ENCODE measurements at regions not wholly inside any gene's neighbourhood (a gene's known extent, or its start where the extent isn't known, plus 50 kb on each side); places are given as distances from the start of the nearest gene placed in this dataset.
"Not testable (repeated sequence)": the region's sequence is repeated elsewhere in the genome, so short reads cannot be mapped to it uniquely, and the experiment has no call there.

DNA sequence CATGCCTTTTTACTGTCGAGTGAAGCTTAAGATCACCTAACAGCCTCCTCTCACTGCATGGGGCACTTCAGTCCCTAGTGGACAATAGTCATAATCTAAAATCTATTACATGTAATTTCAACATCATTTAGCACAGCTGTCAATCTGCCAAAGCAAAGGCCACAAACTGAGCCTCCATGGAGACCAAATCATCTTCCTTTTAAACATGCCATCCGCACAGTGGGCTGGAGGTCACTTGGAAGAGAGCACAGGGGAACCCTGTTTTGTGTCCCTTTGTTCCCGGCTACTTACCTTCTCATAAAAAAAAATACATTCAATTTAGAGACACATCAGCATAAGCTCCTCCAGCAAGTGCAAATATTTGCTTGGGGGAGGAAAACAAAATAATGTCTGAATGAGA, 167.3 kb downstream of the SQOR start:
- no peaks in the 10 kb centered on the region for H3K4me1 ChIP-seq (ENCODE audit: control insufficient read depth, insufficient read depth, low read length)
- H3K36me3 ChIP-seq (ENCODE audit: control insufficient read depth, insufficient read depth, low read length): no peaks in the 10 kb centered on the region
- H3K9me3 ChIP-seq (ENCODE audit: control insufficient read depth, insufficient read depth, low read length): no peaks in the 10 kb centered on the region
- H3K27me3 ChIP-seq (ENCODE audit: control insufficient read depth, insufficient read depth, low read length): no peaks in the 10 kb centered on the region
- H3K4me3 ChIP-seq (ENCODE audit: low read depth, low read length): no peak overlapping the region
- peak in 2 of 6 donors; percentile 14 to 77 for DNase-seq (ENCODE audit: low read depth in 4 of 6, low spot score in 6 of 6)
- WGBS (ENCODE audit: insufficient coverage): 33% methylated on average over 2 of the region's 3 CpGs
- H3K27ac ChIP-seq (ENCODE audit: low read depth, low read length): no peak overlapping the region

DNA sequence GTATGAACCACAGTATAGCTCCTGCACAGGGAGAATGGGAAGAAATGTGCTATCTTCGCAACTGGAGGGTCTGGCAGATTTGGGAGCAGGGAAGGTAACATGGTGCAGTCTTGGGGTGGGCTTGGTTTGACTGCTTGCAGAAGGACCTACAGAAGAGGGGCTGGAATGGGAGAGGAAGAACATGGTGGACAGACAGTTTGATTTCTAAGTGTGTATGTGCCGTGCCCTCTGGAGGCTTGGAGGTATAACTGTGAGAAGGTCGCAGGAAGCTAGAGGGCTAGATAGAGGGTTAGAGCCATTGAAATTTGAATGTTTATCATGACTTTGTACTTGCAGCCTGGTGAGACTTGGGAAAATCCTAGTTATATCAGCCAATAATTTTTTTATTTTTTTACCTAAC, 169.2 kb downstream of the SQOR start:
- 97% methylated on average over 3 of the region's 3 CpGs for WGBS (ENCODE audit: insufficient coverage)

DNA sequence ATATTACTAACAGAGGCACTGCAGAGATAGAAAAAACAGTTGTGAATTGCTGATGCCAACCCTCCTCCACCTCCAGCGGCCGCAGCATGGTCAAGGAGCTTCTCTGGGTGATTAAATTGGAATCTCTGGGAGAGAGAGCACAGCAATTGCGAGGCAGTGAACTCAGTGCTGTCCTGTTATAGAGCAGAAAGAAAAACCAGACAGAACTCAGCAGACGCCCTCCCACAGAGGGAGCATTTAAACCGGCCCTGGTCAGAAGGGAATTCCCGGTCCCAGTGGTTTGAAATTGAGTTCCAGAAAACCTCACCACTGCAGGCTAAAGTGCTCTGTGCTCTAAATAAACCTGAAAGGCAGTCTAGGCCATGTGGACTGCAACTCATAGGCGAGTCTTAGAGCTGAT, 175.4 kb downstream of the SQOR start:
- no peak for DNase-seq (ENCODE audit: low read depth in 4 of 6, low spot score in 6 of 6)
- H3K36me3 ChIP-seq (ENCODE audit: control insufficient read depth, insufficient read depth, low read length): no peaks in the 10 kb centered on the region
- 76% methylated on average over 4 of the region's 7 CpGs for WGBS (ENCODE audit: insufficient coverage)
- no peak overlapping the region for H3K4me3 ChIP-seq (ENCODE audit: low read depth, low read length)
- H3K4me1 ChIP-seq (ENCODE audit: control insufficient read depth, insufficient read depth, low read length): no peaks in the 10 kb centered on the region
- H3K27me3 ChIP-seq (ENCODE audit: control insufficient read depth, insufficient read depth, low read length): no peaks in the 10 kb centered on the region
- no peaks in the 10 kb centered on the region for H3K9me3 ChIP-seq (ENCODE audit: control insufficient read depth, insufficient read depth, low read length)
- no peak overlapping the region for H3K27ac ChIP-seq (ENCODE audit: low read depth, low read length)

More for the DNA sequence above, 169.2 kb downstream of the SQOR start:
- Histone ChIP-seq H3K4me3 (ENCODE audit: low read depth, low read length) (no peak overlapping the region), H3K27ac (ENCODE audit: low read depth, low read length) (no peak overlapping the region), H3K27me3 (ENCODE audit: control insufficient read depth, insufficient read depth, low read length) (no peaks in the 10 kb centered on the region), H3K4me1 (ENCODE audit: control insufficient read depth, insufficient read depth, low read length) (no peaks in the 10 kb centered on the region), H3K9me3 (ENCODE audit: control insufficient read depth, insufficient read depth, low read length) (no peaks in the 10 kb centered on the region), H3K36me3 (ENCODE audit: control insufficient read depth, insufficient read depth, low read length) (no peaks in the 10 kb centered on the region)
- DNase-seq (ENCODE audit: low read depth in 4 of 6, low spot score in 6 of 6): no peak

DNA sequence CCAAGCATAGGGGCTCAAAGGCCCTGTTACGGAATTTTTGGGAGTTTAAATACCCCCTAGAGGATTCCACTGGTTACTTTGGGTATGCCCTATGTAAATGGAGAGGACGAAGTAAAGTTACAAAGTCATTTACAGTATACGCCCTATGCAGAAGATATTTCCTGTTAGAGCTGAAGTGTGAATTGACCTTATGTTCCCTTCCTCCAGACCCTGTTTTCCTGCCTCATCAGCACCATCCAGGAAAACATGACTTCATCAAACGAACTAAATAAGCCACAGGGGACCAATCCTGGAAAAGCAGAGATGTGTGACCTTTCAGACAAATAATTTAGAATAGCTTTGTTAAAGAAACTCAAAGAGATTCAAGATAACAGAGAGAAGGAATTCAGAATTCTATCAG, 177.4 kb downstream of the SQOR start:
- no peaks in the 10 kb centered on the region for H3K4me1 ChIP-seq (ENCODE audit: control insufficient read depth, insufficient read depth, low read length)
- H3K4me3 ChIP-seq (ENCODE audit: low read depth, low read length): no peak overlapping the region
- H3K9me3 ChIP-seq (ENCODE audit: control insufficient read depth, insufficient read depth, low read length): no peaks in the 10 kb centered on the region
- WGBS (ENCODE audit: insufficient coverage): no CpG with 5 or more reads among the region's 4 CpGs
- no peak overlapping the region for H3K27ac ChIP-seq (ENCODE audit: low read depth, low read length)
- no peaks in the 10 kb centered on the region for H3K27me3 ChIP-seq (ENCODE audit: control insufficient read depth, insufficient read depth, low read length)
- no peaks in the 10 kb centered on the region for H3K36me3 ChIP-seq (ENCODE audit: control insufficient read depth, insufficient read depth, low read length)
- DNase-seq (ENCODE audit: low read depth in 4 of 6, low spot score in 6 of 6): no peak

DNA sequence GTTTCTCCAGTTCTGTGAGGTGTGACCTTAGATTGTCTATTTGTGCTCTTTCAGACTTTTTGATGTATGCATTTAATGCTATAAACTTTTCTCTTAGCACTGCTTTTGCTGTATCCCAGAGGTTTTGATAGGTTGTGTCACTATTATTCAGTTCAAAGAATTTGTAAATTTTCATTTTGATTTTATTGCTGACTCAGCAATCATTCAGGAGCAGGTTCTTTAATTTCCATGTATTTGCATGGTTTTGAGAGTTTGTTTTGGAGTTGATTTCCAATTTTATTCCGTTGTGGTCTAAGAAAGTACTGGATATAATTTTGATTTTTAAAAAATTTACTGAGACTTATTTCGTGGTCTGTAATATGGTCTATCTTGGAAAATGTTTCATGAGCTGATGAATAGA, 182.7 kb downstream of the SQOR start:
- not testable (repeated sequence) for H3K4me3 ChIP-seq (ENCODE audit: low read depth, low read length); DNase-seq (ENCODE audit: low read depth in 4 of 6, low spot score in 6 of 6); H3K4me1 ChIP-seq (ENCODE audit: control insufficient read depth, insufficient read depth, low read length); H3K9me3 ChIP-seq (ENCODE audit: control insufficient read depth, insufficient read depth, low read length); H3K36me3 ChIP-seq (ENCODE audit: control insufficient read depth, insufficient read depth, low read length); H3K27me3 ChIP-seq (ENCODE audit: control insufficient read depth, insufficient read depth, low read length); H3K27ac ChIP-seq (ENCODE audit: low read depth, low read length)
- WGBS (ENCODE audit: insufficient coverage): 58% methylated on average over 2 of the region's 2 CpGs

DNA sequence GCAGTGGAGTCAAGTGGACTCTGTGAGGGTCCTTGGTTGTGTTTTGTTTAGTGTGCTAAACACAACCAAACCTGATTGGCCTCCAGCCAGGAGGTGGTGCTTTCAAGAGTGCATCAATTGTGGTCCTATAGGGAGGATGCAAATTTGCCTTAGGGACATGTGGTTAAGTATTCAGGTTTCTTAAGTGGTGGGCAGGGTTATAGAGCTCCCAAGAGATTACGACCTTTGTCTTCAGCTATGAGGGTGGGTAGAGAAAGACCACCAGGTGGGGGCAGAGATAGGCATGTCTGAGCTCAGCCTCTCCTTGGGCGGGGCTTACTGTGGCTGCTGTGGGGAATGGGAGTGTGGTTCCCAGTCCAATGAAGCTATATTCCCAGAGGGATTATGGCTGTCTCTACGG, 186.6 kb downstream of the SQOR start:
- Histone ChIP-seq H3K27ac (ENCODE audit: low read depth, low read length) (no peak overlapping the region), H3K4me3 (ENCODE audit: low read depth, low read length) (no peak overlapping the region), H3K36me3 (ENCODE audit: control insufficient read depth, insufficient read depth, low read length) (no peaks in the 10 kb centered on the region), H3K4me1 (ENCODE audit: control insufficient read depth, insufficient read depth, low read length) (no peaks in the 10 kb centered on the region), H3K27me3 (ENCODE audit: control insufficient read depth, insufficient read depth, low read length) (no peaks in the 10 kb centered on the region), H3K9me3 (ENCODE audit: control insufficient read depth, insufficient read depth, low read length) (no peaks in the 10 kb centered on the region)
- no peak for DNase-seq (ENCODE audit: low read depth in 4 of 6, low spot score in 6 of 6)
- 84% methylated on average over 3 of the region's 3 CpGs for WGBS (ENCODE audit: insufficient coverage)

DNA sequence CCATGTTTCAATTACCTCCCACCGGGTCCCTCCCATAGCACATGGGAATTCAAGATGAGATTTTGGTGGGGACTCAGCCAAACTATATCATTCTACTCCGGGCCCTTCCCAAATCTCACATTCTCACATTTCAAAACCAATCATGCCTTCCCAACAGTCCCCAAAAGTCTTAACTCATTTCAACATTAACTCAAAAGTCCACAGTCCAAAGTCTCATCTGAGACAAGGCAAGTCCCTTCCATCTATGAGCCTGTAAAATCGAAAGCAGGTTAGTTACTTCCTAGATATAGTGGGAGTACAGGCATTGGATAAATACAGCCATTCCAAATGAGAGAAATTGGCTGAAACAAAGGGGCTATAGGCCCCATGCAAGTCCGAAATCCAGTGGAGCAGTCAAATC, 188.1 kb downstream of the SQOR start:
- DNase-seq (ENCODE audit: low read depth in 4 of 6, low spot score in 6 of 6); H3K27me3 ChIP-seq (ENCODE audit: control insufficient read depth, insufficient read depth, low read length); H3K4me3 ChIP-seq (ENCODE audit: low read depth, low read length); H3K27ac ChIP-seq (ENCODE audit: low read depth, low read length); H3K36me3 ChIP-seq (ENCODE audit: control insufficient read depth, insufficient read depth, low read length); H3K9me3 ChIP-seq (ENCODE audit: control insufficient read depth, insufficient read depth, low read length); H3K4me1 ChIP-seq (ENCODE audit: control insufficient read depth, insufficient read depth, low read length): not testable (repeated sequence)
- 97% methylated on average over 3 of the region's 4 CpGs for WGBS (ENCODE audit: insufficient coverage)

DNA sequence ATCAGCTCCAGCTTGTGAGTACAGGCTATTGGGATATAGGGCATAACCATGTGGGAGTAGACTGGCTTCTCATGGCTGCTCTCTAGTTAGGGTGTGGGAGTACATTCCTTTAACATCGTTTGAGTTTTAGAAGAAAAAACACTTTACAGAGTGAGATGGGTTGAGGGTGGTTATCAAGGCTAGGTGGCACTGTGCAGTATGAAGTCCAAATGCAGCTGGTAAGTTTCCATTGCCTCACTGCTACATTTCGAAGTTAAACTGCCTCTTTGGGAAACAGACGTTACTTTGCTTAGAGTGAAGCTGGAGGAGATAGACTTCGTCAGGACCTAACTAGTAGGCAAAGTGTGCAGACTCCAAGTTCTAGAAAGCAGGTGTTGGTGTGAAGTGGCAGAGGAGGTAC, 192.4 kb downstream of the SQOR start:
- Histone ChIP-seq H3K36me3 (ENCODE audit: control insufficient read depth, insufficient read depth, low read length) (no peaks in the 10 kb centered on the region), H3K4me1 (ENCODE audit: control insufficient read depth, insufficient read depth, low read length) (no peaks in the 10 kb centered on the region), H3K9me3 (ENCODE audit: control insufficient read depth, insufficient read depth, low read length) (no peaks in the 10 kb centered on the region), H3K27me3 (ENCODE audit: control insufficient read depth, insufficient read depth, low read length) (no peaks in the 10 kb centered on the region), H3K27ac (ENCODE audit: low read depth, low read length) (no peak overlapping the region), H3K4me3 (ENCODE audit: low read depth, low read length) (no peak overlapping the region)
- WGBS (ENCODE audit: insufficient coverage): 92% methylated on average over 3 of the region's 4 CpGs
- no peak for DNase-seq (ENCODE audit: low read depth in 4 of 6, low spot score in 6 of 6)

DNA sequence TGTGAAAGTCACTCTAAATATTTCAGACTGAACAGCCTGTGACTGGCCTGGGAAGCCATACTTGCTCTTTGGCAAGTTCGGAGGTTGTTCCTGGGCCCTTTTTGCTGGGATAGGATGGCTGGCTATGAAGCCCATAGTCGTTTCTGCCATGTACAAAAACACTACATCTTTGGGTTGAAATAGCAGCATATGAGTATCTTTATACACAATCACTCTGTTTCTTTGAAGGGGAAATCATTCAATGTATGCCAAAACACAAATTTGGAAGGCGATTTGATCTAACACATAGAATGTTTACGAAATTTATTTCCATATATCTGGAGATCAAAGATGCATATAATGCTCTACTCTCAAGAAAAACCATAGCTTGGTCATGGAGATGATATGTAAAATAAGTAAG, 192.9 kb downstream of the SQOR start:
- Histone ChIP-seq H3K9me3 (ENCODE audit: control insufficient read depth, insufficient read depth, low read length) (no peaks in the 10 kb centered on the region), H3K27ac (ENCODE audit: low read depth, low read length) (no peak overlapping the region), H3K27me3 (ENCODE audit: control insufficient read depth, insufficient read depth, low read length) (no peaks in the 10 kb centered on the region), H3K36me3 (ENCODE audit: control insufficient read depth, insufficient read depth, low read length) (no peaks in the 10 kb centered on the region), H3K4me3 (ENCODE audit: low read depth, low read length) (no peak overlapping the region), H3K4me1 (ENCODE audit: control insufficient read depth, insufficient read depth, low read length) (no peaks in the 10 kb centered on the region)
- peak in 1 of 6 donors; percentile 35 for DNase-seq (ENCODE audit: low read depth in 4 of 6, low spot score in 6 of 6)
- WGBS (ENCODE audit: insufficient coverage): no CpG with 5 or more reads among the region's 4 CpGs

DNA sequence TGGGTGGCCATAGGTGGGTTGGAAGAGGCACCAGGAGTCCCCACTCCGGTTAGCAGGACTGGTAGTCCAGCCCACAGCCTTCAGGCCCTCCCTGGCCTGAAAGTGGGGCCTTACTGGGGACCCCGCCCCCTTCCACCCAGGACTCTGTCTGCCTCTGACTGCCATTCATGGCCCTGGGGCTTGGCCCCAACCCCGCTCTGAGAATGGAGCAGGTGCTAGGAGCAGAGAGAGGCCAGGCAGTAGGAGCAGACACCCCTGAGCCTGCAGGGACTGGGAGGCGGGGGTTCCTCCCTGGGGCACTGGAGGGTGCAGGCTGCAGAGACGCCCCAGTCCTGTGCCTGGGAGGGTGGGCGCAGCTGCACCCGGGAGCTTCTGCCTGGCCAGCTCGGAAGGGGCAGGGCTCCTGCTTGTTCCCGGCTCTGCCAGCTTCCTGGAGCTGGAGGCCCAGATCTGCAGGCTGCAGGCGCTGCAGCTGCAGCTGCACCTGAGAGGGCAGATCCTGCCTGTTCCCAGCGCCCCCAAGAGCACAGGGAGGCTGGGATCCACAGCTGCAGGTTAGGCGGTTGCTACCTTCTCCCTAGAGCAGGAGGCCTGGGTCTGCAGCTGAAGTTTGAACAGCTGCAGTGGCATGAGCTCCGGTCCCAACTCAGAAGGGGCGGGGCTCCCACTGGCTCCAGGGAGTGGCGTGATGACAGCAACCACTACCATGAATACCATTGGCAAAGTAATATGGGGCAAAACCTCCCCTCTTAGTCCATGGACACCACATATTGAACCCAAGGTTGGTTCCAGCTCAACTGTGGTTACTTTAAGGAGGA, 194.7 kb downstream of the SQOR start:
- H3K27ac ChIP-seq (ENCODE audit: low read depth, low read length): no peak overlapping the region
- H3K36me3 ChIP-seq (ENCODE audit: control insufficient read depth, insufficient read depth, low read length): no peaks in the 10 kb centered on the region
- no peaks in the 10 kb centered on the region for H3K4me1 ChIP-seq (ENCODE audit: control insufficient read depth, insufficient read depth, low read length)
- H3K4me3 ChIP-seq (ENCODE audit: low read depth, low read length): no peak overlapping the region
- H3K9me3 ChIP-seq (ENCODE audit: control insufficient read depth, insufficient read depth, low read length): no peaks in the 10 kb centered on the region
- WGBS (ENCODE audit: insufficient coverage): 84% methylated on average over 13 of the region's 15 CpGs
- H3K27me3 ChIP-seq (ENCODE audit: control insufficient read depth, insufficient read depth, low read length): no peaks in the 10 kb centered on the region
- DNase-seq (ENCODE audit: low read depth in 4 of 6, low spot score in 6 of 6): no peak

Data from spinal cord (tissue), 9 donors.